A549 (cell line): ENCODE measurements at regions not wholly inside any gene's neighbourhood (a gene's known extent, or its start where the extent isn't known, plus 50 kb on each side); places are given as distances from the start of the nearest gene placed in this dataset.

Experiments
- CTCF ChIP-seq: fragments of >200 bp; sonication (Bioruptor Twin); formaldehyde crosslinking; IDR thresholded peaks from 3 replicates; pipeline ENCODE4 v1.5.1; 2016
- JUN ChIP-seq, 2 experiments: fragments of >200 bp; sonication (Bioruptor Twin); formaldehyde crosslinking; IDR thresholded peaks; 2 replicates in 1 of 2; 3 replicates in 1 of 2; pipeline ENCODE4 v1.6.1; 2016 to 2017
- NFE2L2 ChIP-seq: fragments of 150-350 bp; conservative IDR thresholded peaks from 2 replicates; pipeline ENCODE4 v1.6.1; 2014; ENCODE audit warnings: low read length
- NR3C1 ChIP-seq: fragments of >200 bp; sonication (Bioruptor Twin); formaldehyde crosslinking; IDR thresholded peaks from 3 replicates; pipeline ENCODE4 v1.6.1; 2017
- POLR2A ChIP-seq: IDR thresholded peaks from 2 replicates; pipeline ENCODE4 v1.6.1; 2012; ENCODE audit warnings: mild to moderate bottlenecking, low read length
- RAD21 ChIP-seq, 2 experiments: fragments of >200 bp in 1 of 2; sonication (Bioruptor Twin) in 1 of 2; formaldehyde crosslinking in 1 of 2; IDR thresholded peaks in 1 of 2; conservative IDR thresholded peaks in 1 of 2; 2 replicates in 1 of 2; 3 replicates in 1 of 2; pipeline ENCODE4 v1.6.1; 2012 to 2018; ENCODE audit warnings: inconsistent platforms in 1 of 2

- no peak for TF ChIP-seq JUN (IDR thresholded peaks at IDR 0.05)
- TF ChIP-seq POLR2A: no peak
- no peak for TF ChIP-seq NFE2L2
- no peak for TF ChIP-seq RAD21 (conservative IDR thresholded peaks at IDR 0.05 in 1 of 2, IDR thresholded peaks at IDR 0.05 in 1 of 2)
- no peak for TF ChIP-seq NR3C1
- no peak for TF ChIP-seq CTCF
Measured at GRCh38 chr4:138095378-138095777, 146.8 kb downstream of the SLC7A11 start.
